ENCODE measurements at regions not wholly inside any gene's neighbourhood (a gene's known extent, or its start where the extent isn't known, plus 50 kb on each side); places are given as distances from the start of the nearest gene placed in this dataset.

- Histone ChIP-seq H3F3A (ENCODE audit: insufficient read depth, low read length) (no peaks in the 10 kb centered on the region), H3K27ac (ENCODE audit: low read length) (no peak overlapping the region), H3K36me3 (replicated peaks; ENCODE audit: insufficient read depth, low read length) (no peaks in the 10 kb centered on the region), H3K27me3 (replicated peaks; ENCODE audit: insufficient read depth, low read length) (no peaks in the 10 kb centered on the region), H2AFZ (ENCODE audit: low read length) (no peak overlapping the region), H3K4me1 (ENCODE audit: low read length) (no peaks in the 10 kb centered on the region), H3K9ac (ENCODE audit: low read length) (no peak overlapping the region), H3K9me2 (replicated peaks; ENCODE audit: insufficient read depth, low read length) (no peaks in the 10 kb centered on the region), H3K79me2 (ENCODE audit: low read length) (no peaks in the 10 kb centered on the region), H3K4me2 (ENCODE audit: low read depth, low read length) (no peak overlapping the region), H3K4me3 (ENCODE audit: low read length) (no peak overlapping the region), H4K20me1 (ENCODE audit: insufficient read depth, low read length) (no peaks in the 10 kb centered on the region), H3K9me3 (replicated peaks; ENCODE audit: insufficient read depth, low read length) (no peaks in the 10 kb centered on the region)
- TF ChIP-seq EZH2phosphoT487 (IDR thresholded peaks at IDR 0.05; ENCODE audit: low read length) = no peak
- no peak for TF ChIP-seq EZH2 (optimal IDR thresholded peaks at IDR 0.05; ENCODE audit: low read depth, low read length)
- TF ChIP-seq, protein P1, sequence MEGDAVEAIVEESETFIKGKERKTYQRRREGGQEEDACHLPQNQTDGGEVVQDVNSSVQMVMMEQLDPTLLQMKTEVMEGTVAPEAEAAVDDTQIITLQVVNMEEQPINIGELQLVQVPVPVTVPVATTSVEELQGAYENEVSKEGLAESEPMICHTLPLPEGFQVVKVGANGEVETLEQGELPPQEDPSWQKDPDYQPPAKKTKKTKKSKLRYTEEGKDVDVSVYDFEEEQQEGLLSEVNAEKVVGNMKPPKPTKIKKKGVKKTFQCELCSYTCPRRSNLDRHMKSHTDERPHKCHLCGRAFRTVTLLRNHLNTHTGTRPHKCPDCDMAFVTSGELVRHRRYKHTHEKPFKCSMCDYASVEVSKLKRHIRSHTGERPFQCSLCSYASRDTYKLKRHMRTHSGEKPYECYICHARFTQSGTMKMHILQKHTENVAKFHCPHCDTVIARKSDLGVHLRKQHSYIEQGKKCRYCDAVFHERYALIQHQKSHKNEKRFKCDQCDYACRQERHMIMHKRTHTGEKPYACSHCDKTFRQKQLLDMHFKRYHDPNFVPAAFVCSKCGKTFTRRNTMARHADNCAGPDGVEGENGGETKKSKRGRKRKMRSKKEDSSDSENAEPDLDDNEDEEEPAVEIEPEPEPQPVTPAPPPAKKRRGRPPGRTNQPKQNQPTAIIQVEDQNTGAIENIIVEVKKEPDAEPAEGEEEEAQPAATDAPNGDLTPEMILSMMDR (IDR thresholded peaks at IDR 0.05; ENCODE audit: low read length) = no peak
- DNase-seq = no peak
Measured at GRCh38 chr18:980586-980985, 75.9 kb downstream of the ADCYAP1 start.

GRCh38 chr18:984004-984403, 79.3 kb downstream of the ADCYAP1 start:
- TF ChIP-seq EZH2 (optimal IDR thresholded peaks at IDR 0.05; ENCODE audit: low read depth, low read length) = no peak
- TF ChIP-seq, protein P1 (IDR thresholded peaks at IDR 0.05; ENCODE audit: low read length) = no peak
- no peak for TF ChIP-seq EZH2phosphoT487 (IDR thresholded peaks at IDR 0.05; ENCODE audit: low read length)
- no peaks in the 10 kb centered on the region for H3K9me2 ChIP-seq (replicated peaks; ENCODE audit: insufficient read depth, low read length)

DNA sequence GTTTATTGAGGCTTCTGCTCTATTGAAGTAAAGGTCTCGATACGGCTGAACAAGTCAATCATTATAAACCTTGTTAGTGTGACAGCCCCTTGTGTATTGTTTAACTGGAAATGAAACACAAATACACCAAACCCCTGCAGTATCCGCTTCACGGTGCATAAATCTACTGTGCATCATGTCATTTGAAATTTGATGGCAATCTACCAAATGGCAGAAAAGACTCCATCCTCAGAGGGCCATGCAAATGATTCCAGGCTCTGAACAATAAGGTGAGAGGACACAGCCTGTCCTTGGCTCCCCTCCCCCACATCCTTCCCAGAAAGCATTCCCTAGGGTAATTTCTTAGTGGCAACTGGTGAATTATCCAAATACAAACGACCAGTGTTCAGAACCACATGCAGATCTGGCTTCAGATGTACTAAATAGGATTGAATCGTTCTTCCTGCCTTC, 80.6 kb downstream of the ADCYAP1 start:
- Histone ChIP-seq H3K9me3 (replicated peaks; ENCODE audit: insufficient read depth, low read length) (no peaks in the 10 kb centered on the region), H3K4me3 (ENCODE audit: low read length) (no peak overlapping the region), H2AFZ (ENCODE audit: low read length) (no peak overlapping the region), H3K27ac (ENCODE audit: low read length) (no peak overlapping the region), H3K79me2 (ENCODE audit: low read length) (no peaks in the 10 kb centered on the region), H3K36me3 (replicated peaks; ENCODE audit: insufficient read depth, low read length) (no peaks in the 10 kb centered on the region), H3K4me2 (ENCODE audit: low read depth, low read length) (no peak overlapping the region), H3F3A (ENCODE audit: insufficient read depth, low read length) (no peaks in the 10 kb centered on the region), H3K9me2 (replicated peaks; ENCODE audit: insufficient read depth, low read length) (no peaks in the 10 kb centered on the region), H3K9ac (ENCODE audit: low read length) (no peak overlapping the region), H3K27me3 (replicated peaks; ENCODE audit: insufficient read depth, low read length) (no peaks in the 10 kb centered on the region), H3K4me1 (ENCODE audit: low read length) (no peaks in the 10 kb centered on the region), H4K20me1 (ENCODE audit: insufficient read depth, low read length) (no peaks in the 10 kb centered on the region)
- TF ChIP-seq, protein P1 (IDR thresholded peaks at IDR 0.05; ENCODE audit: low read length) = no peak
- TF ChIP-seq EZH2 (optimal IDR thresholded peaks at IDR 0.05; ENCODE audit: low read depth, low read length) = no peak
- TF ChIP-seq EZH2phosphoT487 (IDR thresholded peaks at IDR 0.05; ENCODE audit: low read length) = no peak
- no peak for DNase-seq

More at GRCh38 chr18:984004-984403, 79.3 kb downstream of the ADCYAP1 start:
- Histone ChIP-seq H2AFZ (ENCODE audit: low read length) (no peak overlapping the region), H3K4me1 (ENCODE audit: low read length) (no peaks in the 10 kb centered on the region), H3K79me2 (ENCODE audit: low read length) (no peaks in the 10 kb centered on the region), H3K9ac (ENCODE audit: low read length) (no peak overlapping the region), H3K36me3 (replicated peaks; ENCODE audit: insufficient read depth, low read length) (no peaks in the 10 kb centered on the region), H3K27me3 (replicated peaks; ENCODE audit: insufficient read depth, low read length) (no peaks in the 10 kb centered on the region), H3K4me2 (ENCODE audit: low read depth, low read length) (no peak overlapping the region), H3K4me3 (ENCODE audit: low read length) (no peak overlapping the region), H3K9me3 (replicated peaks; ENCODE audit: insufficient read depth, low read length) (no peaks in the 10 kb centered on the region), H3K27ac (ENCODE audit: low read length) (no peak overlapping the region), H4K20me1 (ENCODE audit: insufficient read depth, low read length) (no peaks in the 10 kb centered on the region), H3F3A (ENCODE audit: insufficient read depth, low read length) (no peaks in the 10 kb centered on the region)
- DNase-seq = no peak
